Fibroblast of lung (primary cell): ENCODE measurements at regions not wholly inside any gene's neighbourhood (a gene's known extent, or its start where the extent isn't known, plus 50 kb on each side); places are given as distances from the start of the nearest gene placed in this dataset.

Experiments
- DNase-seq, 2 donors: peaks; one replicate each; pipeline versions ENCODE4 v3.0.0 to v3.0.0-alpha.2; 2010; ENCODE audit warnings: low read depth in 2 of 2
- H2AFZ ChIP-seq: 2 replicates; pipeline ENCODE4 v1.5.1; 2012; ENCODE audit warnings: low read length, control low read depth, inconsistent platforms
- H3K27ac ChIP-seq: 2 replicates; pipeline ENCODE4 v1.5.1; 2011; ENCODE audit warnings: low read length, control low read depth; ENCODE audit not compliant: insufficient read depth
- H3K27me3 ChIP-seq: 2 replicates; pipeline ENCODE4 v1.5.1; 2011; ENCODE audit warnings: mild to moderate bottlenecking, low read length; ENCODE audit not compliant: control insufficient read depth, insufficient read depth
- H3K36me3 ChIP-seq: 2 replicates; pipeline ENCODE4 v1.5.1; 2011; ENCODE audit warnings: low read length; ENCODE audit not compliant: control insufficient read depth, insufficient read depth
- H3K4me1 ChIP-seq: 2 replicates; pipeline ENCODE4 v1.5.1; 2011; ENCODE audit warnings: low read length; ENCODE audit not compliant: control insufficient read depth, insufficient read depth; ENCODE audit errors: extremely low read depth
- H3K4me2 ChIP-seq: 2 replicates; pipeline ENCODE4 v1.5.1; 2011; ENCODE audit warnings: low read length, control low read depth; ENCODE audit not compliant: insufficient read depth; ENCODE audit errors: extremely low read depth
- H3K4me3 ChIP-seq, 4 experiments: fragments of 200-600 bp in 1 of 4; sonication (generic) in 1 of 4; replicated peaks in 1 of 4; 2 replicates each; pipeline ENCODE4 v1.5.1; 2011 to 2016; ENCODE audit warnings: low read length in 4 of 4, low read depth in 3 of 4, mild to moderate bottlenecking in 3 of 4, control low read depth in 2 of 4, inconsistent platforms in 1 of 4, mixed read lengths in 1 of 4; ENCODE audit not compliant: insufficient read depth in 1 of 4; ENCODE audit errors: control extremely low read depth in 1 of 4
- H3K79me2 ChIP-seq: 2 replicates; pipeline ENCODE4 v1.5.1; 2012; ENCODE audit warnings: mild to moderate bottlenecking, low read length, inconsistent platforms; ENCODE audit not compliant: control insufficient read depth, insufficient read depth
- H3K9ac ChIP-seq: 2 replicates; pipeline ENCODE4 v1.5.1; 2011; ENCODE audit warnings: mild to moderate bottlenecking, low read length, control low read depth; ENCODE audit not compliant: insufficient read depth
- H3K9me3 ChIP-seq: 2 replicates; pipeline ENCODE4 v1.5.1; 2012; ENCODE audit warnings: low read depth, low read length; ENCODE audit not compliant: control insufficient read depth, insufficient read depth
- H4K20me1 ChIP-seq: 2 replicates; pipeline ENCODE4 v1.5.1; 2011; ENCODE audit warnings: low read length; ENCODE audit not compliant: control insufficient read depth, insufficient read depth; ENCODE audit errors: extremely low read depth
- EZH2 ChIP-seq: IDR thresholded peaks from 2 replicates; pipeline ENCODE4 v1.5.1; 2012; ENCODE audit warnings: low read length, control low read depth, mild to moderate bottlenecking; ENCODE audit errors: missing control alignments
- TF ChIP-seq, protein P1 (sequence below), 2 donors: IDR thresholded peaks in 1 of 2; conservative IDR thresholded peaks in 1 of 2; 1 replicate in 1 of 2; 2 replicates in 1 of 2; pipeline ENCODE4 v1.5.1; 2011 to 2012; ENCODE audit warnings: low read length in 2 of 2, control low read depth in 1 of 2, inconsistent platforms in 1 of 2, low read depth in 1 of 2, mild to moderate bottlenecking in 1 of 2

DNA sequence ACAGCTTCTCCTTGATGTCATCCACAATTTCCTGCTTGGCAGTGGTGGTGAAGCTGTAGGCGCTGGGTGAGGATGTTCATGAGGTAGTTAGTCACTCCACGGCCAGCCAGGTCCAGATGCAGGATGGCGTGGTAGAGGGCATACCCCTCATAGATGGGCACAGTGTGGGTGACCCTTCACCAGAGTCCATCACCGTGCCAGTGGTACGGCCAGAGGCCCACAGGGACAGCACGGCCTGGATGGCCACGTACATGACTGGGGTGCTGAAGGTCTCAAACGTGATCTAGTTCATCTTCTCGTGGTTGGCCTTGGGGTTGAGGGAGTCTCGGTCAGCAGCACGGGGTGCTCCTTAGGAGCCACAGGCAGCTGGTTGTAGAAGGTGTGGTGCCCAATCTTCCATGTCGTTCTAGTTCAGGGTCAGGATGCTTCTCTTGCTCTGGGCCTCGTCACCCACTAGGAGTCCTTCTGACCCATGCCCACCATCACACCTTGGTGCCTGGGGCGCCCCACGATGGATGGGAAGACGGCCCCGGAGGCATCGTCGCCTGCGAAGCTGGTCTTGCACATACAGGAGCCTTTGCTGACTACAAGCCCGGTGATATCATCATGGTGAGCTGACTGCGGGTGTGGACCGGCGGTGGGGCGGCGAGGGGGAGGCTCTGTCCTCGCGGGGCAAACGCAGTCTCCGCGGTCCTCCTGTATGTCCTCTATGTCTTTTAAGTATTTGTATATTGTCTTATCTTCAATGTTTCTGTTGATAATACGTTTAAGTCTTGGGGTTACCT lies 1119.0 kb downstream of the NAALADL2 start:
- DNase-seq, result no peak

DNA sequence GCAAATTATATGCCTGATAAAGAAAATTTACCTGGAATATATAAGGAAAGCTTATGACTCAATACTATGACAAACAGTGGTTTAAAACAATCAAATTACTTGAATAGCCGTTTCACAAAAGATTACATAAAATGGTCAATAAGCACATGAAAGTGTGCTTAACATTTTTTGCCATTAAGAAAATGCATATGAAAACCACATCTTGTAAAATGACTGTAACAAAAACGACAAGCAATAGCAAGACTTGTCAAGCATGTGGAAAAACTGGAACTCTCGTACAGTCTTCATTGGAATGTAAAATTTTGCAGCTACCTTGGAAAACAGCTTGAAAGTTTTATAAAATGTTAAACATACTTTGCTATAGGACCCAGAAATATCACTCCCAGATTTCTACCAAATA lies 1110.3 kb downstream of the NAALADL2 start:
- Histone ChIP-seq H3K79me2 (no peaks in the 10 kb centered on the region), H3K36me3 (no peaks in the 10 kb centered on the region), H2AFZ (no peak overlapping the region), H3K4me3 (no peak overlapping the region), H3K9me3 (no peaks in the 10 kb centered on the region), H3K27me3 (no peaks in the 10 kb centered on the region), H3K4me2 (no peak overlapping the region), H3K4me1 (no peaks in the 10 kb centered on the region), H3K27ac (no peak overlapping the region), H3K9ac (no peak overlapping the region), H4K20me1 (no peaks in the 10 kb centered on the region)
- TF ChIP-seq, protein P1, sequence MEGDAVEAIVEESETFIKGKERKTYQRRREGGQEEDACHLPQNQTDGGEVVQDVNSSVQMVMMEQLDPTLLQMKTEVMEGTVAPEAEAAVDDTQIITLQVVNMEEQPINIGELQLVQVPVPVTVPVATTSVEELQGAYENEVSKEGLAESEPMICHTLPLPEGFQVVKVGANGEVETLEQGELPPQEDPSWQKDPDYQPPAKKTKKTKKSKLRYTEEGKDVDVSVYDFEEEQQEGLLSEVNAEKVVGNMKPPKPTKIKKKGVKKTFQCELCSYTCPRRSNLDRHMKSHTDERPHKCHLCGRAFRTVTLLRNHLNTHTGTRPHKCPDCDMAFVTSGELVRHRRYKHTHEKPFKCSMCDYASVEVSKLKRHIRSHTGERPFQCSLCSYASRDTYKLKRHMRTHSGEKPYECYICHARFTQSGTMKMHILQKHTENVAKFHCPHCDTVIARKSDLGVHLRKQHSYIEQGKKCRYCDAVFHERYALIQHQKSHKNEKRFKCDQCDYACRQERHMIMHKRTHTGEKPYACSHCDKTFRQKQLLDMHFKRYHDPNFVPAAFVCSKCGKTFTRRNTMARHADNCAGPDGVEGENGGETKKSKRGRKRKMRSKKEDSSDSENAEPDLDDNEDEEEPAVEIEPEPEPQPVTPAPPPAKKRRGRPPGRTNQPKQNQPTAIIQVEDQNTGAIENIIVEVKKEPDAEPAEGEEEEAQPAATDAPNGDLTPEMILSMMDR (conservative IDR thresholded peaks at IDR 0.05 in 1 of 2, IDR thresholded peaks at IDR 0.05 in 1 of 2; ENCODE audit: low read depth in 1 of 2, low read length in 2 of 2), result no peak
- TF ChIP-seq EZH2, result no peak
- DNase-seq, result no peak

More for the DNA sequence above, 1119.0 kb downstream of the NAALADL2 start:
- H3K9ac ChIP-seq, result no peak overlapping the region
- no peak overlapping the region for H2AFZ ChIP-seq
- no peaks in the 10 kb centered on the region for H3K9me3 ChIP-seq
- no peaks in the 10 kb centered on the region for H3K27me3 ChIP-seq
- H3K27ac ChIP-seq, result no peak overlapping the region
- TF ChIP-seq EZH2, result no peak
- TF ChIP-seq, protein P1 (conservative IDR thresholded peaks at IDR 0.05 in 1 of 2, IDR thresholded peaks at IDR 0.05 in 1 of 2; ENCODE audit: low read depth in 1 of 2, low read length in 2 of 2), result no peak
- no peaks in the 10 kb centered on the region for H3K4me1 ChIP-seq
- no peak overlapping the region for H3K4me3 ChIP-seq
- no peaks in the 10 kb centered on the region for H3K79me2 ChIP-seq
- H3K4me2 ChIP-seq, result no peak overlapping the region
- H4K20me1 ChIP-seq, result no peaks in the 10 kb centered on the region
- H3K36me3 ChIP-seq, result no peaks in the 10 kb centered on the region

DNA sequence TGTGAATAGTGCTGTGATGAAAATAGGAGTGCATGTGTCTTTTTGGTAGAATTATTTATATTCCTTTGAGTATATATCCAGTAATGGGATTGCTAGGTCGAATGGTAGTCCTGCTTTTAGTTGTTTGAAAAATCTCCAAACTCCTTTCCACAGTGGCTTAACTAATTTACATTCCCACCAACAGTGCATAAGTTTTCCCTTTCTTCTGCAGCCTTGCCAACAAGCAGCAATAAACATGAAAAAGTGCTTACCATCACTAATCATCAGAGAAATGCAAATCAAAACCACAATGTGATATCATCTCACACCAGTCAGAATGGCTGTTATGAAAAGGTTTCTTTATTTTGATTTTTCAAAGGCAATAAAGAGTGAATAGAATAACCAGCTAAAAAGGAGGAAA lies 1105.9 kb downstream of the NAALADL2 start:
- DNase-seq, result peak in 1 of 2 donors; percentile 45
- Histone ChIP-seq H3K36me3 (no peaks in the 10 kb centered on the region), H4K20me1 (no peaks in the 10 kb centered on the region), H3K9ac (no peak overlapping the region), H3K27me3 (no peaks in the 10 kb centered on the region), H3K4me1 (no peaks in the 10 kb centered on the region), H2AFZ (no peak overlapping the region), H3K9me3 (no peaks in the 10 kb centered on the region), H3K79me2 (no peaks in the 10 kb centered on the region), H3K27ac (no peak overlapping the region), H3K4me3 (no peak overlapping the region), H3K4me2 (no peak overlapping the region)
- TF ChIP-seq EZH2, result no peak
- TF ChIP-seq, protein P1 (conservative IDR thresholded peaks at IDR 0.05 in 1 of 2, IDR thresholded peaks at IDR 0.05 in 1 of 2; ENCODE audit: low read depth in 1 of 2, low read length in 2 of 2), result no peak
